ENCODE measurements at regions not wholly inside any gene's neighbourhood (a gene's known extent, or its start where the extent isn't known, plus 50 kb on each side); places are given as distances from the start of the nearest gene placed in this dataset.

- H2BK5ac ChIP-seq (ENCODE audit: insufficient read length, low read length), result no peak overlapping the region
- H3K18ac ChIP-seq (ENCODE audit: insufficient read length, low read depth, low read length), result no peak overlapping the region
- no peak overlapping the region for H2BK20ac ChIP-seq (ENCODE audit: low read depth, low read length, poor library complexity, severe bottlenecking)
- no peak overlapping the region for H2AFZ ChIP-seq (ENCODE audit: low read length)
- Mint-ChIP-seq H3K4me3 (no peak overlapping the region), H3K36me3 (ENCODE audit: insufficient read depth in 1 of 3, low read depth in 3 of 3) (peaks cover 0 to 9% (median 2%) of the 10 kb centered on the region in 3 experiments; a peak in 4 of 7 replicates), H3K27me3 (ENCODE audit: low read depth) (peaks cover 7% of the 10 kb centered on the region), H3K27ac (no peak overlapping the region), H3K9me3 (peaks cover 53 to 70% of the 10 kb centered on the region in 2 experiments), H3K4me1 (no peaks in the 10 kb centered on the region)
- no peaks in the 10 kb centered on the region for H3K9me3 ChIP-seq (ENCODE audit: control insufficient read depth, low read depth, low read length)
- H4K8ac ChIP-seq (replicated peaks; ENCODE audit: insufficient read length, low read depth, low read length), result no peak overlapping the region
- TF ChIP-seq CTCF (conservative IDR thresholded peaks at IDR 0.05), result no peak
- no peaks in the 10 kb centered on the region for H4K20me1 ChIP-seq (ENCODE audit: control insufficient read depth, insufficient read depth, insufficient read length)
- H3K27me3 ChIP-seq (ENCODE audit: insufficient read depth, low read length), result no peaks in the 10 kb centered on the region
- DNase-seq, result no peak
- H3K23ac ChIP-seq (ENCODE audit: insufficient read length, low read depth, low read length), result no peak overlapping the region
- no peaks in the 10 kb centered on the region for H3K23me2 ChIP-seq (ENCODE audit: insufficient read length, low read depth, low read length, poor library complexity, severe bottlenecking)
- no peak overlapping the region for H4K91ac ChIP-seq (ENCODE audit: insufficient read length, low read depth, low read length)
- H2BK12ac ChIP-seq (ENCODE audit: insufficient read length, low read depth, low read length), result no peak overlapping the region
- no peaks in the 10 kb centered on the region for H3K4me1 ChIP-seq (ENCODE audit: insufficient read depth, low read length)
- H3T11ph ChIP-seq (ENCODE audit: low read length), result no peak overlapping the region
- no peak overlapping the region for H4K5ac ChIP-seq (ENCODE audit: insufficient read length, low read depth, low read length)
- no peak overlapping the region for H2AK5ac ChIP-seq (ENCODE audit: insufficient read length, low read length)
- no peak overlapping the region for H3K27ac ChIP-seq (ENCODE audit: insufficient read length, low read depth, low read length)
- H3K14ac ChIP-seq (ENCODE audit: insufficient read depth, low read length), result no peak overlapping the region
- H3K56ac ChIP-seq (ENCODE audit: insufficient read length, low read depth, low read length), result no peak overlapping the region
- 0 out of 2 replicates have a peak, but pooled peaks cover 2% of the 10 kb centered on the region for H3K79me2 ChIP-seq (ENCODE audit: insufficient read depth, low read length)
- no peak overlapping the region for H2BK15ac ChIP-seq (ENCODE audit: low read depth, low read length)
- H3K9ac ChIP-seq (ENCODE audit: extremely low read depth, insufficient read length, low read length), result no peak overlapping the region
- H3K4me2 ChIP-seq (ENCODE audit: insufficient read depth, insufficient read length, low read length), result no peak overlapping the region
- H3K4ac ChIP-seq (ENCODE audit: low read depth, low read length), result no peak overlapping the region
- no CpG with 5 or more reads among the region's 1 CpG for WGBS (ENCODE audit: extremely low coverage, insufficient read length, low lambda C conversion rate)
- H2BK120ac ChIP-seq (ENCODE audit: low read depth, low read length, poor library complexity, severe bottlenecking), result no peak overlapping the region
- no peaks in the 10 kb centered on the region for H3K79me1 ChIP-seq (ENCODE audit: insufficient read depth, low read depth, low read length, poor library complexity, severe bottlenecking)
These were observed 511.9 kb downstream of the MID1IP1 start for GRCh38 chrX:39313146-39313545.

Data from H9 (cell line).